T-cell (primary cell): ENCODE measurements at regions not wholly inside any gene's neighbourhood (a gene's known extent, or its start where the extent isn't known, plus 50 kb on each side); places are given as distances from the start of the nearest gene placed in this dataset.

ENCODE experiments used
- ATAC-seq, 4 experiments: fragments of 200-7000 bp in 3 of 4; fragments of 150-1000 bp in 1 of 4; cut with Tn5 transposase; replicated peaks in 1 of 4; 1 replicate in 3 of 4; 2 replicates in 1 of 4; pipeline ENCODE4 v1.10.0; 2021; ENCODE audit warnings: moderate library complexity in 3 of 4, mild to moderate bottlenecking in 2 of 4, moderate number of reproducible peaks in 1 of 4
- CTCF ChIA-PET, 2 donors: fragments of 300-600 bp; sonication (Branson Sonifier 250); formaldehyde crosslinking; loops; one replicate each; lab custom pipeline; 2022; ENCODE audit warnings: antibody characterized with exemption in 2 of 2; lab: Charles Lee
- POLR2A ChIA-PET, 2 donors: fragments of 300-600 bp; sonication (Branson Sonifier 250); formaldehyde crosslinking; loops; one replicate each; lab custom pipeline; 2022; ENCODE audit warnings: antibody characterized with exemption in 2 of 2; lab: Charles Lee
- DNase-seq, 35 experiments: peaks; one replicate each; pipeline versions ENCODE4 v3.0.0 to v3.0.0-alpha.2; 2013 to 2023
- H3K27ac ChIP-seq: one replicate; pipeline ENCODE4 v1.5.1; 2013; ENCODE audit warnings: low read length
- H3K27me3 ChIP-seq, 2 experiments: replicated peaks in 1 of 2; 1 replicate in 1 of 2; 2 replicates in 1 of 2; pipeline versions ENCODE4 v1.6.1 to v1.7.0; 2013; ENCODE audit warnings: low read length in 1 of 2, mixed read lengths in 1 of 2; ENCODE audit not compliant: control insufficient read depth in 2 of 2, insufficient read depth in 2 of 2; ENCODE audit errors: extremely low read depth in 1 of 2
- H3K36me3 ChIP-seq, 2 donors: 1 replicate in 1 of 2; 2 replicates in 1 of 2; pipeline versions ENCODE4 v1.6.1 to v1.7.0; 2013; ENCODE audit warnings: low read length in 1 of 2; ENCODE audit not compliant: control insufficient read depth in 2 of 2, insufficient read depth in 1 of 2; ENCODE audit errors: extremely low read depth in 1 of 2
- H3K4me1 ChIP-seq, 2 experiments: 1 replicate in 1 of 2; 2 replicates in 1 of 2; pipeline versions ENCODE4 v1.6.1 to v1.7.0; 2013; ENCODE audit warnings: low read length in 2 of 2, mixed read lengths in 1 of 2; ENCODE audit not compliant: insufficient read depth in 2 of 2, control insufficient read depth in 1 of 2; ENCODE audit errors: extremely low read depth in 1 of 2
- H3K4me3 ChIP-seq, 2 donors: 1 replicate in 1 of 2; 2 replicates in 1 of 2; pipeline versions ENCODE4 v1.5.1 to v1.7.0; 2013; ENCODE audit warnings: mild to moderate bottlenecking in 2 of 2, low read length in 1 of 2, moderate library complexity in 1 of 2; ENCODE audit not compliant: control insufficient read depth in 1 of 2; ENCODE audit errors: extremely low read depth in 1 of 2
- H3K9me3 ChIP-seq: 2 replicates; pipeline ENCODE4 v1.7.0; 2013
- H3K27ac Mint-ChIP-seq, 2 donors: one replicate each; pipeline ENCODE4 v1.8.0; 2020 to 2021; ENCODE audit warnings: mild to moderate bottlenecking in 2 of 2, mixed read lengths in 2 of 2
- H3K27me3 Mint-ChIP-seq, 2 donors: one replicate each; pipeline ENCODE4 v1.8.0; 2021 to 2022; ENCODE audit warnings: mixed read lengths in 2 of 2
- H3K36me3 Mint-ChIP-seq: one replicate; pipeline ENCODE4 v1.8.0; 2021; ENCODE audit warnings: mixed read lengths
- H3K4me1 Mint-ChIP-seq, 3 donors: one replicate each; pipeline ENCODE4 v1.8.0; 2020 to 2022; ENCODE audit warnings: mixed read lengths in 3 of 3, mild to moderate bottlenecking in 1 of 3
- H3K4me3 Mint-ChIP-seq, 3 donors: one replicate each; pipeline ENCODE4 v1.8.0; 2020 to 2022; ENCODE audit warnings: mild to moderate bottlenecking in 3 of 3, mixed read lengths in 3 of 3, moderate library complexity in 3 of 3
- H3K9me3 Mint-ChIP-seq, 3 donors: one replicate each; pipeline ENCODE4 v1.8.0; 2020 to 2022; ENCODE audit warnings: mixed read lengths in 3 of 3
- WGBS: methylation state at CpG from one replicate; pipeline ENCODE4 v1.1.5; 2013; ENCODE audit warnings: missing lambda C conversion rate; ENCODE audit not compliant: insufficient coverage; 5-methylcytosine and 5-hydroxymethylcytosine counted together

- ATAC-seq (no peak), DNase-seq (no peak)
- H3K4me3 ChIP-seq, result no peak overlapping the region
- WGBS, result 100% methylated on average over 1 of the region's 3 CpGs
- no peaks in the 10 kb centered on the region for H3K36me3 Mint-ChIP-seq
- no peaks in the 10 kb centered on the region for H3K4me1 ChIP-seq
- POLR2A ChIA-PET, result no interaction called here
- peaks cover 0 to 7% (median 0%) of the 10 kb centered on the region in 3 donors for H3K9me3 Mint-ChIP-seq
- H3K9me3 ChIP-seq, result no peaks in the 10 kb centered on the region
- no peaks in the 10 kb centered on the region for H3K4me1 Mint-ChIP-seq
- H3K27me3 Mint-ChIP-seq, result no peaks in the 10 kb centered on the region
- H3K27ac Mint-ChIP-seq, result no peak overlapping the region
- H3K27ac ChIP-seq, result no peak overlapping the region
- H3K4me3 Mint-ChIP-seq, result no peak overlapping the region
- CTCF ChIA-PET, result interaction anchor here in 1 of 2 donors (0.7 kb wide), 1 partner anchor 1652 kb away, joined by 3 read pairs; no protein-coding TSS in a partner anchor
- no peaks in the 10 kb centered on the region for H3K27me3 ChIP-seq
- H3K36me3 ChIP-seq, result no peaks in the 10 kb centered on the region
These were observed 50.3 kb upstream of the HHIP start for GRCh38 chr4:144595681-144596080.
